K562 (cell line): ENCODE measurements at regions not wholly inside any gene's neighbourhood (a gene's known extent, or its start where the extent isn't known, plus 50 kb on each side); places are given as distances from the start of the nearest gene placed in this dataset.

Experiments used
- ATAC-seq: fragments of 200-7000 bp; cut with Tn5 transposase; 3 replicates; pipeline ENCODE4 v1.9.1; 2020; ENCODE audit warnings: moderate library complexity
- BruUV-seq: library from RNA; stranded (reverse); fragments of 400-500 nt; replicated peaks from 2 replicates; lab custom pipeline; 2021; lab: Mats Ljungman, UMichigan
- CTCF ChIA-PET: fragments of 300-600 bp; formaldehyde crosslinking; extraction: SDS; loops from one replicate; lab custom pipeline; 2021; ENCODE audit warnings: low intra/inter-chr PET ratio; lab: Yijun Ruan, JAX
- POLR2A ChIA-PET: fragments of 300-600, 350-650 bp; sonication (Branson Sonifier 250); formaldehyde crosslinking; extraction: SDS; loops from one replicate; lab custom pipeline; 2021; ENCODE audit warnings: antibody characterized with exemption, inconsistent platforms; lab: Yijun Ruan, JAX
- DNase-seq, 4 experiments: peaks; one replicate each; pipeline versions ENCODE4 v3.0.0 to v3.0.0-alpha.2; 2011 to 2018; ENCODE audit warnings: low spot score in 3 of 4, mixed read lengths in 3 of 4; ENCODE audit errors: extremely low read depth in 1 of 4
- FAIRE-seq: peaks from 2 replicates; lab custom pipeline; 2011; peaks lifted over from hg19 to GRCh38; lab: Jason Lieb, UNC
- H2AFZ ChIP-seq: 2 replicates; pipeline ENCODE4 v1.6.0; 2011; ENCODE audit warnings: low read depth, low read length, control low read depth, inconsistent platforms
- H3K27ac ChIP-seq: fragments of 200-600 bp; 3 replicates; pipeline ENCODE4 v1.8.0; 2011; ENCODE audit warnings: low read depth, mild to moderate bottlenecking, control low read depth, inconsistent platforms, low read length, moderate library complexity, mixed read lengths; ENCODE audit errors: extremely low read depth
- H3K27me3 ChIP-seq, 2 experiments: fragments of 300-600 bp in 1 of 2; 2 replicates in 1 of 2; 3 replicates in 1 of 2; pipeline versions ENCODE4 v1.6.0 to v1.8.0; 2011; ENCODE audit warnings: inconsistent platforms in 2 of 2, low read length in 2 of 2, mild to moderate bottlenecking in 1 of 2, mixed read lengths in 1 of 2, moderate library complexity in 1 of 2; ENCODE audit not compliant: control insufficient read depth in 2 of 2, insufficient read depth in 2 of 2
- H3K36me3 ChIP-seq: fragments of 300-600 bp; 3 replicates; pipeline ENCODE4 v1.8.0; 2011; ENCODE audit warnings: mild to moderate bottlenecking, low read length, inconsistent platforms; ENCODE audit not compliant: control insufficient read depth, insufficient read depth
- H3K4me1 ChIP-seq, 2 experiments: fragments of 200-600 bp in 1 of 2; replicated peaks in 1 of 2; 2 replicates in 1 of 2; 3 replicates in 1 of 2; pipeline versions ENCODE4 v1.5.1 to v1.8.0; 2011; ENCODE audit warnings: inconsistent platforms in 2 of 2, low read length in 2 of 2, mild to moderate bottlenecking in 1 of 2, mixed read lengths in 1 of 2, moderate library complexity in 1 of 2; ENCODE audit not compliant: control insufficient read depth in 2 of 2, insufficient read depth in 2 of 2
- H3K4me2 ChIP-seq: 2 replicates; pipeline ENCODE4 v1.6.1; 2011; ENCODE audit warnings: low read length, control low read depth, inconsistent platforms, mixed read lengths; ENCODE audit not compliant: insufficient read depth
- H3K4me3 ChIP-seq: fragments of 200-600 bp; sonication (generic), shearing (Covaris generic); 2 replicates; pipeline ENCODE4 v1.5.1; 2016; ENCODE audit warnings: control low read depth, inconsistent platforms
- H3K79me2 ChIP-seq: fragments of 200-600 bp; 3 replicates; pipeline ENCODE4 v1.8.0; 2011; ENCODE audit warnings: low read length, inconsistent platforms; ENCODE audit not compliant: control insufficient read depth, insufficient read depth
- H3K9ac ChIP-seq, 2 experiments: 2 replicates each; pipeline versions ENCODE4 v1.6.0 to v1.6.1; 2011; ENCODE audit warnings: low read depth in 2 of 2, low read length in 2 of 2, control low read depth in 1 of 2, inconsistent platforms in 1 of 2, mild to moderate bottlenecking in 1 of 2, mixed read lengths in 1 of 2; ENCODE audit not compliant: insufficient read depth in 1 of 2
- H3K9me1 ChIP-seq: one replicate; pipeline ENCODE4 v1.6.0; 2011; ENCODE audit warnings: inconsistent platforms, mild to moderate bottlenecking, low read length, moderate library complexity; ENCODE audit not compliant: control insufficient read depth, insufficient read depth
- H3K9me3 ChIP-seq: replicated peaks from 2 replicates; pipeline ENCODE4 v1.5.1; 2011; ENCODE audit warnings: low read depth, low read length, inconsistent platforms; ENCODE audit not compliant: control insufficient read depth, insufficient read depth
- H4K20me1 ChIP-seq: replicated peaks from 2 replicates; pipeline ENCODE4 v1.6.1; 2011; ENCODE audit warnings: low read length, inconsistent platforms, mixed read lengths; ENCODE audit not compliant: control insufficient read depth, insufficient read depth
- AFF4 ChIP-seq: sonication (generic); formaldehyde crosslinking; IDR thresholded peaks from 2 replicates; pipeline ENCODE4 v1.8.0; 2023; ENCODE audit warnings: mild to moderate bottlenecking, missing genetic modification reagents
- CEBPZ ChIP-seq: fragments of 150-350 bp; IDR thresholded peaks from 2 replicates; pipeline ENCODE4 v1.6.1; 2014; ENCODE audit warnings: low read depth, mild to moderate bottlenecking, low read length, borderline replicate concordance
- CHCHD3 ChIP-seq: fragments of 250-450 bp; sonication (Bioruptor Pico); IDR thresholded peaks from 2 replicates; pipeline ENCODE4 v2.1.2; 2022; ENCODE audit warnings: mild to moderate bottlenecking
- MAX ChIP-seq: sonication (generic); formaldehyde crosslinking; IDR thresholded peaks from 2 replicates; pipeline ENCODE4 v1.9.0; 2022; ENCODE audit warnings: mild to moderate bottlenecking, missing genetic modification reagents
- NFIX ChIP-seq: fragments of 250-450 bp; sonication (Bioruptor Pico); IDR thresholded peaks from 2 replicates; pipeline ENCODE4 v1.4.0; 2020; ENCODE audit warnings: low read depth, mild to moderate bottlenecking, moderate library complexity
- U2AF2 ChIP-seq: fragments of 200-400 bp; formaldehyde crosslinking; optimal IDR thresholded peaks from 2 replicates; pipeline ENCODE3; 2017; ENCODE audit warnings: low read depth, mild to moderate bottlenecking, low read length
- WGBS: fragments of 100-300 bp; shearing (Covaris generic); methylation state at CpG from one replicate; pipeline ENCODE4 v1.1.6; 2016; ENCODE audit warnings: low coverage, mixed read lengths; ENCODE audit not compliant: insufficient coverage; ENCODE audit errors: missing lambda C conversion rate; 5-methylcytosine and 5-hydroxymethylcytosine counted together
- in situ Hi-C: fragments of 300-500 bp; cut with MboI; formaldehyde crosslinking; loops from 4 replicates; pipeline ENCODE4 v1.15.0; 2018; ENCODE audit warnings: inconsistent platforms, mixed read lengths
- intact Hi-C: fragments of 100-400 bp; cut with micrococcal nuclease; formaldehyde crosslinking; loops from 2 replicates; pipeline ENCODE4 v1.14.2; 2022

GRCh38 chr7:79563821-79564522 lies 110.5 kb upstream of the MAGI2 start:
- TF ChIP-seq AFF4 (CRISPR knock-in tag) (no peak), U2AF2 (no peak), MAX (CRISPR knock-in tag) (no peak), CHCHD3 (CRISPR knock-in tag) (no peak), NFIX (CRISPR knock-in tag) (no peak), CEBPZ (no peak)
- H3K27me3 ChIP-seq: no peaks in the 10 kb centered on the region
- H3K27ac ChIP-seq: no peak overlapping the region
- intact Hi-C loops (no loop called here), in situ Hi-C loops (no loop called here)
- no peak overlapping the region for H3K4me3 ChIP-seq
- WGBS: 7% methylated on average over 2 of the region's 2 CpGs
- H3K79me2 ChIP-seq: no peaks in the 10 kb centered on the region
- CTCF ChIA-PET: no interaction called here
- no peak for DNase-seq
- no peaks in the 10 kb centered on the region for H4K20me1 ChIP-seq
- BruUV-seq: no TSS peak
- H3K4me2 ChIP-seq: no peak overlapping the region
- no peak overlapping the region for H3K9ac ChIP-seq
- no peaks in the 10 kb centered on the region for H3K9me1 ChIP-seq
- POLR2A ChIA-PET: no interaction called here
- H3K36me3 ChIP-seq: no peaks in the 10 kb centered on the region
- no peaks in the 10 kb centered on the region for H3K4me1 ChIP-seq
- no peak for FAIRE-seq
- no peak overlapping the region for H2AFZ ChIP-seq
- ATAC-seq: no peak
- H3K9me3 ChIP-seq: no peaks in the 10 kb centered on the region
